H9 (cell line): ENCODE measurements at regions not wholly inside any gene's neighbourhood (a gene's known extent, or its start where the extent isn't known, plus 50 kb on each side); places are given as distances from the start of the nearest gene placed in this dataset.

Experiments
- DNase-seq: peaks from one replicate; pipeline ENCODE4 v3.0.0-alpha.2; 2017
- H2AFZ ChIP-seq: one replicate; pipeline ENCODE4 v1.6.1; 2013; ENCODE audit warnings: mild to moderate bottlenecking, low read length, control low read depth, moderate library complexity
- H2AK5ac ChIP-seq: 2 replicates; pipeline ENCODE4 v1.6.1; 2013; ENCODE audit warnings: low read length, control low read depth, mixed read lengths; ENCODE audit not compliant: insufficient read length
- H2BK120ac ChIP-seq: one replicate; pipeline ENCODE4 v1.6.1; 2013; ENCODE audit warnings: low read depth, mild to moderate bottlenecking, low read length, control low read depth, inconsistent platforms; ENCODE audit not compliant: poor library complexity, severe bottlenecking
- H2BK12ac ChIP-seq: 2 replicates; pipeline ENCODE4 v1.6.1; 2013; ENCODE audit warnings: low read length, control low read depth, mixed read lengths, low read depth; ENCODE audit not compliant: insufficient read length
- H2BK15ac ChIP-seq: 2 replicates; pipeline ENCODE4 v1.6.1; 2013; ENCODE audit warnings: low read depth, low read length, control low read depth
- H2BK20ac ChIP-seq: one replicate; pipeline ENCODE4 v1.6.1; 2013; ENCODE audit warnings: low read depth, mild to moderate bottlenecking, low read length, control low read depth, inconsistent platforms; ENCODE audit not compliant: poor library complexity, severe bottlenecking
- H2BK5ac ChIP-seq: 2 replicates; pipeline ENCODE4 v1.6.1; 2013; ENCODE audit warnings: low read length, control low read depth, mixed read lengths; ENCODE audit not compliant: insufficient read length
- H3K14ac ChIP-seq: 2 replicates; pipeline ENCODE4 v1.6.1; 2013; ENCODE audit warnings: low read length, control low read depth; ENCODE audit not compliant: insufficient read depth
- H3K18ac ChIP-seq: 2 replicates; pipeline ENCODE4 v1.6.1; 2013; ENCODE audit warnings: low read depth, mild to moderate bottlenecking, mixed read lengths, low read length, control low read depth; ENCODE audit not compliant: insufficient read length
- H3K23ac ChIP-seq: 2 replicates; pipeline ENCODE4 v1.6.1; 2013; ENCODE audit warnings: low read length, control low read depth, mixed read lengths, low read depth; ENCODE audit not compliant: insufficient read length
- H3K23me2 ChIP-seq: 2 replicates; pipeline ENCODE4 v1.6.1; 2013; ENCODE audit warnings: low read depth, mild to moderate bottlenecking, mixed read lengths, low read length, control low read depth; ENCODE audit not compliant: insufficient read length, poor library complexity, severe bottlenecking
- H3K27ac ChIP-seq: 2 replicates; pipeline ENCODE4 v1.5.1; 2013; ENCODE audit warnings: low read length, control low read depth, mixed read lengths, low read depth; ENCODE audit not compliant: insufficient read length
- H3K27me3 ChIP-seq: 2 replicates; pipeline ENCODE4 v1.6.1; 2013; ENCODE audit warnings: low read length, control low read depth, inconsistent platforms; ENCODE audit not compliant: insufficient read depth
- H3K4ac ChIP-seq: 2 replicates; pipeline ENCODE4 v1.6.1; 2013; ENCODE audit warnings: low read depth, mild to moderate bottlenecking, control low read depth, inconsistent platforms, low read length, moderate library complexity
- H3K4me1 ChIP-seq: 2 replicates; pipeline ENCODE4 v1.6.1; 2013; ENCODE audit warnings: low read length, control low read depth, inconsistent platforms; ENCODE audit not compliant: insufficient read depth
- H3K4me2 ChIP-seq: 2 replicates; pipeline ENCODE4 v1.6.1; 2013; ENCODE audit warnings: low read length, control low read depth, mixed read lengths; ENCODE audit not compliant: insufficient read length, insufficient read depth
- H3K56ac ChIP-seq: 2 replicates; pipeline ENCODE4 v1.6.1; 2013; ENCODE audit warnings: low read depth, mild to moderate bottlenecking, mixed read lengths, low read length, control low read depth; ENCODE audit not compliant: insufficient read length
- H3K79me1 ChIP-seq: 2 replicates; pipeline ENCODE4 v1.6.1; 2013; ENCODE audit warnings: low read depth, mild to moderate bottlenecking, moderate library complexity, low read length, control low read depth, inconsistent platforms; ENCODE audit not compliant: insufficient read depth, poor library complexity, severe bottlenecking
- H3K79me2 ChIP-seq: 2 replicates; pipeline ENCODE4 v1.6.1; 2013; ENCODE audit warnings: low read length, control low read depth, inconsistent platforms; ENCODE audit not compliant: insufficient read depth
- H3K9ac ChIP-seq: 2 replicates; pipeline ENCODE4 v1.6.1; 2013; ENCODE audit warnings: low read length, control low read depth, mixed read lengths; ENCODE audit not compliant: insufficient read length; ENCODE audit errors: extremely low read depth
- H3K9me3 ChIP-seq: one replicate; pipeline ENCODE4 v1.6.1; 2013; ENCODE audit warnings: low read depth, low read length, inconsistent platforms; ENCODE audit not compliant: control insufficient read depth
- H3T11ph ChIP-seq: one replicate; pipeline ENCODE4 v1.6.1; 2013; ENCODE audit warnings: mild to moderate bottlenecking, low read length, control low read depth, inconsistent platforms
- H4K20me1 ChIP-seq: one replicate; pipeline ENCODE4 v1.6.1; 2013; ENCODE audit not compliant: control insufficient read depth, insufficient read length, insufficient read depth
- H4K5ac ChIP-seq: 2 replicates; pipeline ENCODE4 v1.6.1; 2013; ENCODE audit warnings: low read depth, mild to moderate bottlenecking, mixed read lengths, low read length, control low read depth; ENCODE audit not compliant: insufficient read length
- H4K8ac ChIP-seq: replicated peaks from 2 replicates; pipeline ENCODE4 v1.6.1; 2013; ENCODE audit warnings: low read length, control low read depth, mixed read lengths, low read depth; ENCODE audit not compliant: insufficient read length
- H4K91ac ChIP-seq: 2 replicates; pipeline ENCODE4 v1.6.1; 2013; ENCODE audit warnings: low read depth, mild to moderate bottlenecking, moderate library complexity, mixed read lengths, low read length, control low read depth; ENCODE audit not compliant: insufficient read length
- H3K27ac Mint-ChIP-seq, 3 experiments: 2 replicates in 2 of 3; 3 replicates in 1 of 3; pipeline ENCODE4 v1.8.0; 2020 to 2021; ENCODE audit warnings: mixed read lengths in 3 of 3, mild to moderate bottlenecking in 1 of 3, moderate library complexity in 1 of 3
- H3K27me3 Mint-ChIP-seq: 2 replicates; pipeline ENCODE4 v1.8.0; 2021; ENCODE audit warnings: low read depth, mild to moderate bottlenecking, moderate library complexity, mixed read lengths
- H3K36me3 Mint-ChIP-seq, 3 experiments: 2 replicates in 2 of 3; 3 replicates in 1 of 3; pipeline ENCODE4 v1.8.0; 2020 to 2021; ENCODE audit warnings: low read depth in 3 of 3, mixed read lengths in 3 of 3; ENCODE audit not compliant: insufficient read depth in 1 of 3
- H3K4me1 Mint-ChIP-seq, 2 experiments: 2 replicates each; pipeline ENCODE4 v1.8.0; 2020; ENCODE audit warnings: mixed read lengths in 2 of 2
- H3K4me3 Mint-ChIP-seq, 2 experiments: 2 replicates in 1 of 2; 3 replicates in 1 of 2; pipeline ENCODE4 v1.8.0; 2020 to 2021; ENCODE audit warnings: mild to moderate bottlenecking in 2 of 2, mixed read lengths in 2 of 2, moderate library complexity in 1 of 2
- H3K9me3 Mint-ChIP-seq, 2 experiments: 2 replicates in 1 of 2; 3 replicates in 1 of 2; pipeline ENCODE4 v1.8.0; 2020; ENCODE audit warnings: mild to moderate bottlenecking in 2 of 2, mixed read lengths in 2 of 2, moderate library complexity in 1 of 2
- WGBS: extraction: QIAGEN DNeasy Blood & Tissue Kit; methylation state at CpG from one replicate; pipeline ENCODE4 v1.1.7; 2013; ENCODE audit warnings: missing lambda C conversion rate, low lambda C conversion rate, mixed read lengths; ENCODE audit not compliant: insufficient read length; ENCODE audit errors: extremely low coverage; 5-methylcytosine and 5-hydroxymethylcytosine counted together
- TF ChIP-seq, protein P1 (sequence below): fragments of 200-600 bp; sonication (generic); conservative IDR thresholded peaks from 3 replicates; pipeline ENCODE4 v1.8.0; 2021; ENCODE audit warnings: antibody characterized with exemption, mild to moderate bottlenecking

- TF ChIP-seq, protein P1, sequence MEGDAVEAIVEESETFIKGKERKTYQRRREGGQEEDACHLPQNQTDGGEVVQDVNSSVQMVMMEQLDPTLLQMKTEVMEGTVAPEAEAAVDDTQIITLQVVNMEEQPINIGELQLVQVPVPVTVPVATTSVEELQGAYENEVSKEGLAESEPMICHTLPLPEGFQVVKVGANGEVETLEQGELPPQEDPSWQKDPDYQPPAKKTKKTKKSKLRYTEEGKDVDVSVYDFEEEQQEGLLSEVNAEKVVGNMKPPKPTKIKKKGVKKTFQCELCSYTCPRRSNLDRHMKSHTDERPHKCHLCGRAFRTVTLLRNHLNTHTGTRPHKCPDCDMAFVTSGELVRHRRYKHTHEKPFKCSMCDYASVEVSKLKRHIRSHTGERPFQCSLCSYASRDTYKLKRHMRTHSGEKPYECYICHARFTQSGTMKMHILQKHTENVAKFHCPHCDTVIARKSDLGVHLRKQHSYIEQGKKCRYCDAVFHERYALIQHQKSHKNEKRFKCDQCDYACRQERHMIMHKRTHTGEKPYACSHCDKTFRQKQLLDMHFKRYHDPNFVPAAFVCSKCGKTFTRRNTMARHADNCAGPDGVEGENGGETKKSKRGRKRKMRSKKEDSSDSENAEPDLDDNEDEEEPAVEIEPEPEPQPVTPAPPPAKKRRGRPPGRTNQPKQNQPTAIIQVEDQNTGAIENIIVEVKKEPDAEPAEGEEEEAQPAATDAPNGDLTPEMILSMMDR = no peak
- Histone ChIP-seq H3K4ac (no peak overlapping the region), H3K23me2 (no peaks in the 10 kb centered on the region), H2AFZ (no peak overlapping the region), H2BK15ac (no peak overlapping the region), H4K91ac (no peak overlapping the region), H3K18ac (no peak overlapping the region), H2BK5ac (no peak overlapping the region), H4K20me1 (no peaks in the 10 kb centered on the region), H2BK12ac (no peak overlapping the region), H3K14ac (no peak overlapping the region), H3K79me2 (no peaks in the 10 kb centered on the region), H3K23ac (no peak overlapping the region), H3K4me1 (no peaks in the 10 kb centered on the region), H3K27me3 (no peaks in the 10 kb centered on the region), H2AK5ac (no peak overlapping the region), H3K27ac (no peak overlapping the region), H3K79me1 (no peaks in the 10 kb centered on the region), H3K9me3 (no peaks in the 10 kb centered on the region), H3K56ac (no peak overlapping the region), H3K9ac (no peak overlapping the region), H2BK120ac (no peak overlapping the region), H3K4me2 (no peak overlapping the region), H4K8ac (no peak overlapping the region), H4K5ac (no peak overlapping the region), H2BK20ac (no peak overlapping the region), H3T11ph (no peak overlapping the region)
- H3K36me3 Mint-ChIP-seq = no peaks in the 10 kb centered on the region
- no peak overlapping the region for H3K4me3 Mint-ChIP-seq
- no peaks in the 10 kb centered on the region for H3K4me1 Mint-ChIP-seq
- no peaks in the 10 kb centered on the region for H3K27me3 Mint-ChIP-seq
- no peak for DNase-seq
- no peak overlapping the region for H3K27ac Mint-ChIP-seq
- H3K9me3 Mint-ChIP-seq = no peaks in the 10 kb centered on the region
- WGBS = no CpG with 5 or more reads among the region's 2 CpGs
Measured at GRCh38 chr10:36555036-36555435, 570.4 kb upstream of the ANKRD30A start.
